GM23248 (cell line): ENCODE measurements at regions not wholly inside any gene's neighbourhood (a gene's known extent, or its start where the extent isn't known, plus 50 kb on each side); places are given as distances from the start of the nearest gene placed in this dataset.

Experiments
- DNase-seq: peaks from one replicate; pipeline ENCODE4 v3.0.0-alpha.2; 2015
- H2AFZ ChIP-seq: fragments of 200-600 bp; sonication (generic); 2 replicates; pipeline ENCODE4 v1.6.1; 2016; ENCODE audit warnings: antibody characterized with exemption
- H3F3A ChIP-seq: fragments of 200-600 bp; sonication (generic); 2 replicates; pipeline ENCODE4 v1.6.1; 2016; ENCODE audit warnings: mild to moderate bottlenecking, antibody characterized with exemption, mixed run types; ENCODE audit not compliant: insufficient read depth
- H3K27ac ChIP-seq: fragments of 200-600 bp; sonication (generic); 2 replicates; pipeline ENCODE4 v1.5.1; 2016; ENCODE audit warnings: mild to moderate bottlenecking
- H3K27me3 ChIP-seq: fragments of 200-600 bp; sonication (generic); replicated peaks from 2 replicates; pipeline ENCODE4 v1.6.1; 2016; ENCODE audit warnings: mild to moderate bottlenecking; ENCODE audit not compliant: insufficient read depth
- H3K36me3 ChIP-seq: fragments of 200-600 bp; sonication (generic); 2 replicates; pipeline ENCODE4 v1.6.1; 2016; ENCODE audit warnings: low read depth, mild to moderate bottlenecking
- H3K4me1 ChIP-seq: fragments of 200-600 bp; sonication (generic); 2 replicates; pipeline ENCODE4 v1.6.1; 2016; ENCODE audit warnings: mild to moderate bottlenecking; ENCODE audit not compliant: insufficient read depth
- H3K4me2 ChIP-seq: fragments of 200-600 bp; sonication (generic); one replicate; pipeline ENCODE4 v1.6.1; 2016; ENCODE audit warnings: mild to moderate bottlenecking; ENCODE audit not compliant: unreplicated experiment
- H3K4me3 ChIP-seq: fragments of 200-600 bp; sonication (generic); 2 replicates; pipeline ENCODE4 v1.5.1; 2016; ENCODE audit warnings: mild to moderate bottlenecking
- H3K79me2 ChIP-seq: fragments of 200-600 bp; sonication (generic); 2 replicates; pipeline ENCODE4 v1.6.1; 2016; ENCODE audit warnings: mild to moderate bottlenecking; ENCODE audit not compliant: insufficient read depth
- H3K9ac ChIP-seq: fragments of 200-600 bp; sonication (generic); 2 replicates; pipeline ENCODE4 v1.6.1; 2016; ENCODE audit warnings: mild to moderate bottlenecking
- H3K9me2 ChIP-seq: fragments of 200-600 bp; sonication (generic); 2 replicates; pipeline ENCODE4 v1.6.1; 2016; ENCODE audit warnings: mixed run types, mild to moderate bottlenecking, moderate library complexity; ENCODE audit not compliant: insufficient read depth
- H3K9me3 ChIP-seq: fragments of 200-600 bp; sonication (generic); one replicate; pipeline ENCODE4 v1.6.1; 2017; ENCODE audit warnings: low read depth
- H4K20me1 ChIP-seq: fragments of 200-600 bp; sonication (generic); 2 replicates; pipeline ENCODE4 v1.6.0; 2016; ENCODE audit not compliant: insufficient read depth
- EZH2 ChIP-seq: fragments of 200-600 bp; sonication (generic); IDR thresholded peaks from 2 replicates; pipeline ENCODE4 v1.6.1; 2018; ENCODE audit warnings: antibody characterized with exemption, mild to moderate bottlenecking; ENCODE audit not compliant: insufficient read depth, poor library complexity, severe bottlenecking
- EZH2phosphoT487 ChIP-seq: fragments of 200-600 bp; sonication (generic); IDR thresholded peaks from 2 replicates; pipeline ENCODE4 v1.6.1; 2018; ENCODE audit warnings: antibody characterized with exemption, moderate library complexity, mild to moderate bottlenecking, low read depth; ENCODE audit not compliant: insufficient read depth
- WGBS, 2 experiments: methylation state at CpG; one replicate each; pipeline ENCODE4 v1.1.6; 2015 to 2017; ENCODE audit warnings: low lambda C conversion rate in 2 of 2, low coverage in 1 of 2; ENCODE audit errors: missing lambda C conversion rate in 2 of 2; 5-methylcytosine and 5-hydroxymethylcytosine counted together
- in situ Hi-C: fragments of 300-500 bp; cut with MboI; formaldehyde crosslinking; loops from 2 replicates; pipeline ENCODE4 v1.15.0; 2020

- H3K27ac ChIP-seq, result no peak overlapping the region
- H4K20me1 ChIP-seq, result no peaks in the 10 kb centered on the region
- no peak for TF ChIP-seq EZH2
- no peak for TF ChIP-seq EZH2phosphoT487
- H3K36me3 ChIP-seq, result no peaks in the 10 kb centered on the region
- no peaks in the 10 kb centered on the region for H3F3A ChIP-seq
- no peak overlapping the region for H3K4me2 ChIP-seq
- peaks cover 14% of the 10 kb centered on the region; the same call in 1 of the 2 replicates for H3K27me3 ChIP-seq
- no peak overlapping the region for H3K4me3 ChIP-seq
- H2AFZ ChIP-seq, result no peak overlapping the region
- no peak for DNase-seq
- in situ Hi-C loops, result no loop called here
- no peaks in the 10 kb centered on the region for H3K4me1 ChIP-seq
- no peaks in the 10 kb centered on the region for H3K79me2 ChIP-seq
- H3K9ac ChIP-seq, result no peak overlapping the region
- H3K9me3 ChIP-seq, result no peaks in the 10 kb centered on the region
- no peaks in the 10 kb centered on the region for H3K9me2 ChIP-seq
- WGBS, 2 experiments, result 70 to 85% methylated on average over 11 of the region's 11 CpGs
Measured at GRCh38 chr3:193833592-193833991, 240.6 kb downstream of the OPA1 start.

GRCh38 chr3:193835414-193835813 lies 242.4 kb downstream of the OPA1 start:
- no peak for TF ChIP-seq EZH2
- no peak for TF ChIP-seq EZH2phosphoT487
- Histone ChIP-seq H3F3A (no peaks in the 10 kb centered on the region), H3K9ac (no peak overlapping the region), H3K79me2 (no peaks in the 10 kb centered on the region), H3K9me3 (no peaks in the 10 kb centered on the region), H3K27ac (no peak overlapping the region), H3K9me2 (no peaks in the 10 kb centered on the region), H3K4me3 (no peak overlapping the region), H4K20me1 (no peaks in the 10 kb centered on the region), H3K27me3 (peaks cover 15% of the 10 kb centered on the region; the same call in 1 of the 2 replicates), H3K4me1 (no peaks in the 10 kb centered on the region), H3K4me2 (no peak overlapping the region), H3K36me3 (no peaks in the 10 kb centered on the region), H2AFZ (no peak overlapping the region)
- no peak for DNase-seq
- in situ Hi-C loops, result no loop called here
- 71 to 77% methylated on average over 6 of the region's 6 CpGs for WGBS, 2 experiments

- no peaks in the 10 kb centered on the region for H4K20me1 ChIP-seq
- 0 to 13% methylated on average over 1 to 2 of the region's 2 CpGs for WGBS, 2 experiments
- H3K79me2 ChIP-seq, result no peaks in the 10 kb centered on the region
- no peaks in the 10 kb centered on the region for H3F3A ChIP-seq
- no peak overlapping the region for H3K27ac ChIP-seq
- H2AFZ ChIP-seq, result no peak overlapping the region
- H3K9me2 ChIP-seq, result no peaks in the 10 kb centered on the region
- H3K9me3 ChIP-seq, result no peaks in the 10 kb centered on the region
- H3K4me3 ChIP-seq, result no peak overlapping the region
- no peaks in the 10 kb centered on the region for H3K4me1 ChIP-seq
- H3K27me3 ChIP-seq, result peaks cover 25% of the 10 kb centered on the region
- TF ChIP-seq EZH2 (no peak), EZH2phosphoT487 (no peak)
- no peak overlapping the region for H3K9ac ChIP-seq
- H3K36me3 ChIP-seq, result no peaks in the 10 kb centered on the region
- in situ Hi-C loops, result no loop called here
- H3K4me2 ChIP-seq, result no peak overlapping the region
- no peak for DNase-seq
Measured at GRCh38 chr3:193836511-193836910, 243.5 kb downstream of the OPA1 start.

GRCh38 chr3:193836918-193837317 lies 243.9 kb downstream of the OPA1 start:
- 67 to 71% methylated on average over 7 of the region's 7 CpGs for WGBS, 2 experiments
- Histone ChIP-seq H3K4me2 (no peak overlapping the region), H4K20me1 (no peaks in the 10 kb centered on the region), H3F3A (no peaks in the 10 kb centered on the region), H3K9ac (no peak overlapping the region), H3K9me3 (no peaks in the 10 kb centered on the region), H3K36me3 (no peaks in the 10 kb centered on the region), H3K27ac (no peak overlapping the region), H3K4me3 (no peak overlapping the region), H3K79me2 (no peaks in the 10 kb centered on the region), H3K4me1 (no peaks in the 10 kb centered on the region), H3K27me3 (peaks cover 29% of the 10 kb centered on the region), H2AFZ (no peak overlapping the region), H3K9me2 (no peaks in the 10 kb centered on the region)
- TF ChIP-seq EZH2phosphoT487 (no peak), EZH2 (no peak)
- in situ Hi-C loops, result no loop called here
- no peak for DNase-seq

DNA sequence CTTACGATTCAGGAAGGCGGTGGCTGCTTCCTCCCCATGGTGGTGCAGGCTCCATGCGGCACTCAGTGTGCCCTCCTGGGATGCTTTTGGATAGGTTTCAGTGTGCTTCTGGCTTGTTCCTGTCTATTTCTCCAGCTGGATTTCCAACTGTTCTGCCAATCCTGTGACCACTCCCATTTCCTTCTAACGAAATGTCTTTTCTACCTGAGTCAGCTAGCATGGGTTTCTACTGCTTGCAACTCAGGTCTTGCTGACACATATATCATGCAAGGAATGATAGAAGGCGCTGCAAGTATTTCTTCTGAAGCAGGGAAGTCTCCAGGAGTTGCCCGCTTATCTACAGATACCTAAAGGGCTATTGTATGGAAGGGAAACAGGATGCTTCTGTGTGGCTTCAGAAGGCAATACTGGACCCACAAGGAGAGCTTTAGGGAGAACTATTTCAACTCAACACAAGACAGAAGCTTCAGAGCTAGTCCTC lies 244.4 kb downstream of the OPA1 start:
- in situ Hi-C loops, result no loop called here
- Histone ChIP-seq H3K36me3 (no peaks in the 10 kb centered on the region), H3K27me3 (peaks cover 34% of the 10 kb centered on the region), H3K9me2 (no peaks in the 10 kb centered on the region), H3K4me1 (no peaks in the 10 kb centered on the region), H3K9ac (no peak overlapping the region), H3K9me3 (no peaks in the 10 kb centered on the region), H3K27ac (no peak overlapping the region), H3K4me2 (no peak overlapping the region), H3F3A (no peaks in the 10 kb centered on the region), H4K20me1 (no peaks in the 10 kb centered on the region), H3K79me2 (no peaks in the 10 kb centered on the region), H3K4me3 (no peak overlapping the region), H2AFZ (no peak overlapping the region)
- no peak for TF ChIP-seq EZH2phosphoT487
- no peak for TF ChIP-seq EZH2
- 49 to 50% methylated on average over 6 of the region's 6 CpGs for WGBS, 2 experiments
- no peak for DNase-seq
